H1 (cell line): ENCODE measurements at regions not wholly inside any gene's neighbourhood (a gene's known extent, or its start where the extent isn't known, plus 50 kb on each side); places are given as distances from the start of the nearest gene placed in this dataset.

Experiments
- CTCF ChIA-PET: fragments of 300-600 bp; sonication (Branson Sonifier 250); formaldehyde crosslinking; loops from one replicate; lab custom pipeline; 2021; ENCODE audit not compliant: partially characterized antibody; lab: Charles Lee
- POLR2A ChIA-PET: fragments of 300-600 bp; sonication (Branson Sonifier 250); formaldehyde crosslinking; loops from one replicate; lab custom pipeline; 2021; ENCODE audit warnings: inconsistent platforms; ENCODE audit not compliant: partially characterized antibody; lab: Charles Lee
- DNase-seq, 2 experiments: peaks; one replicate each; pipeline versions ENCODE4 v3.0.0 to v3.0.0-alpha.2; 2010 to 2022; ENCODE audit warnings: low spot score in 2 of 2, low read depth in 1 of 2, mixed read lengths in 1 of 2
- FAIRE-seq: peaks from 2 replicates; lab custom pipeline; 2011; peaks lifted over from hg19 to GRCh38; lab: Jason Lieb, UNC
- H2AFZ ChIP-seq: 2 replicates; pipeline ENCODE4 v1.8.1; 2012; ENCODE audit warnings: low read length, inconsistent platforms
- H2AK5ac ChIP-seq: 2 replicates; pipeline ENCODE4 v1.6.1; 2013; ENCODE audit warnings: low read depth, low read length
- H2BK120ac ChIP-seq: replicated peaks from 2 replicates; pipeline ENCODE3; 2013; ENCODE audit warnings: low read depth, low read length, inconsistent platforms
- H2BK12ac ChIP-seq: 2 replicates; pipeline ENCODE4 v1.6.1; 2013; ENCODE audit warnings: low read depth, low read length
- H2BK15ac ChIP-seq: 2 replicates; pipeline ENCODE4 v1.6.1; 2013; ENCODE audit warnings: low read length
- H2BK20ac ChIP-seq: 2 replicates; pipeline ENCODE4 v1.6.1; 2013; ENCODE audit warnings: low read length
- H2BK5ac ChIP-seq: 2 replicates; pipeline ENCODE4 v1.6.1; 2013; ENCODE audit warnings: low read depth, low read length
- H3K14ac ChIP-seq: 2 replicates; pipeline ENCODE4 v1.6.1; 2013; ENCODE audit warnings: inconsistent platforms; ENCODE audit not compliant: insufficient read length
- H3K18ac ChIP-seq: 2 replicates; pipeline ENCODE4 v1.6.1; 2013; ENCODE audit warnings: low read length; ENCODE audit errors: extremely low read depth
- H3K23ac ChIP-seq: 2 replicates; pipeline ENCODE4 v1.6.1; 2013; ENCODE audit warnings: inconsistent platforms; ENCODE audit not compliant: insufficient read length
- H3K23me2 ChIP-seq: 2 replicates; pipeline ENCODE4 v1.6.1; 2013; ENCODE audit warnings: low read depth, low read length
- H3K27ac ChIP-seq: 2 replicates; pipeline ENCODE4 v1.6.1; 2011; ENCODE audit warnings: low read depth, low read length, inconsistent platforms
- H3K27me3 ChIP-seq, 4 experiments: replicated peaks in 1 of 4; 1 replicate in 1 of 4; 2 replicates in 3 of 4; pipeline versions ENCODE4 v1.6.1 to v1.8.1; 2011 to 2013; ENCODE audit warnings: low read length in 3 of 4, mild to moderate bottlenecking in 3 of 4, inconsistent platforms in 2 of 4, mixed read lengths in 2 of 4, moderate library complexity in 1 of 4; ENCODE audit not compliant: control insufficient read depth in 3 of 4, insufficient read depth in 3 of 4; ENCODE audit errors: extremely low read depth in 1 of 4
- H3K36me3 ChIP-seq, 4 experiments: 2 replicates each; pipeline versions ENCODE4 v1.6.1 to v1.8.1; 2011 to 2013; ENCODE audit warnings: mild to moderate bottlenecking in 4 of 4, low read length in 3 of 4, moderate library complexity in 2 of 4, control low read depth in 1 of 4, inconsistent platforms in 1 of 4; ENCODE audit not compliant: insufficient read depth in 4 of 4, control insufficient read depth in 2 of 4
- H3K4ac ChIP-seq: replicated peaks from 2 replicates; pipeline ENCODE3; 2013; ENCODE audit warnings: low read length, low read depth, mixed read lengths, inconsistent platforms; ENCODE audit not compliant: insufficient read length
- H3K4me1 ChIP-seq, 4 experiments: replicated peaks in 1 of 4; 1 replicate in 1 of 4; 2 replicates in 3 of 4; pipeline versions ENCODE4 v1.6.1 to v1.8.1; 2011 to 2013; ENCODE audit warnings: low read length in 3 of 4, inconsistent platforms in 2 of 4, mixed read lengths in 1 of 4; ENCODE audit not compliant: insufficient read depth in 4 of 4, control insufficient read depth in 3 of 4
- H3K4me2 ChIP-seq, 2 experiments: 2 replicates each; pipeline versions ENCODE4 v1.6.1 to v1.8.1; 2011 to 2013; ENCODE audit warnings: low read depth in 2 of 2, low read length in 2 of 2, control low read depth in 1 of 2, inconsistent platforms in 1 of 2, mild to moderate bottlenecking in 1 of 2; ENCODE audit not compliant: insufficient read depth in 1 of 2
- H3K4me3 ChIP-seq, 4 experiments: fragments of 200-600, 300-600 bp in 1 of 4; sonication (generic), shearing (Covaris generic), sonication (Bioruptor Twin) in 1 of 4; 2 replicates each; pipeline versions ENCODE4 v1.5.1 to v1.8.1; 2011 to 2016; ENCODE audit warnings: low read length in 4 of 4, low read depth in 3 of 4, control low read depth in 2 of 4, inconsistent platforms in 2 of 4, mild to moderate bottlenecking in 2 of 4, mixed read lengths in 1 of 4, moderate library complexity in 1 of 4; ENCODE audit not compliant: insufficient read depth in 2 of 4; ENCODE audit errors: extremely low read depth in 1 of 4
- H3K56ac ChIP-seq: replicated peaks from 2 replicates; pipeline ENCODE3; 2013; ENCODE audit warnings: low read depth, mild to moderate bottlenecking, mixed read lengths, low read length, inconsistent platforms; ENCODE audit not compliant: insufficient read length
- H3K79me1 ChIP-seq: 2 replicates; pipeline ENCODE4 v1.6.1; 2013; ENCODE audit warnings: low read depth, low read length, control low read depth
- H3K79me2 ChIP-seq, 2 experiments: 2 replicates each; pipeline versions ENCODE4 v1.6.1 to v1.8.1; 2012 to 2013; ENCODE audit warnings: low read length in 2 of 2, mild to moderate bottlenecking in 2 of 2, inconsistent platforms in 1 of 2; ENCODE audit not compliant: insufficient read depth in 2 of 2, control insufficient read depth in 1 of 2
- H3K9ac ChIP-seq, 4 experiments: replicated peaks in 1 of 4; 1 replicate in 1 of 4; 2 replicates in 3 of 4; pipeline versions ENCODE4 v1.6.1 to v1.8.1; 2011 to 2013; ENCODE audit warnings: low read depth in 3 of 4, low read length in 3 of 4, control low read depth in 2 of 4, mild to moderate bottlenecking in 2 of 4, moderate library complexity in 2 of 4, inconsistent platforms in 1 of 4; ENCODE audit errors: extremely low read depth in 1 of 4
- H3K9me3 ChIP-seq, 2 experiments: 2 replicates each; pipeline versions ENCODE4 v1.6.1 to v1.8.1; 2012 to 2013; ENCODE audit warnings: mild to moderate bottlenecking in 2 of 2, moderate library complexity in 2 of 2, control low read depth in 1 of 2, inconsistent platforms in 1 of 2, low read depth in 1 of 2, low read length in 1 of 2, mixed read lengths in 1 of 2; ENCODE audit not compliant: insufficient read depth in 2 of 2
- H4K20me1 ChIP-seq, 2 experiments: replicated peaks in 1 of 2; 2 replicates each; pipeline versions ENCODE3 to v1.8.1; 2011 to 2013; ENCODE audit warnings: inconsistent platforms in 2 of 2, low read length in 2 of 2, mild to moderate bottlenecking in 1 of 2; ENCODE audit not compliant: insufficient read depth in 2 of 2, control insufficient read depth in 1 of 2
- H4K5ac ChIP-seq: 2 replicates; pipeline ENCODE4 v1.6.1; 2013; ENCODE audit warnings: low read length, low read depth, mixed read lengths, inconsistent platforms; ENCODE audit not compliant: insufficient read length
- H4K8ac ChIP-seq: 2 replicates; pipeline ENCODE4 v1.8.0; 2013; ENCODE audit warnings: mild to moderate bottlenecking, moderate library complexity, low read length, inconsistent platforms; ENCODE audit not compliant: insufficient read depth; ENCODE audit errors: extremely low read depth
- H4K91ac ChIP-seq: replicated peaks from 2 replicates; pipeline ENCODE3; 2013; ENCODE audit warnings: low read length, mixed read lengths, inconsistent platforms; ENCODE audit not compliant: insufficient read length
- CEBPB ChIP-seq: IDR thresholded peaks from 2 replicates; pipeline ENCODE4 v1.6.1; 2012; ENCODE audit warnings: low read depth, low read length
- KDM4A ChIP-seq: IDR thresholded peaks from one replicate; pipeline ENCODE4 v1.7.1; 2012; ENCODE audit warnings: low read depth, mild to moderate bottlenecking, moderate library complexity, low read length, inconsistent platforms; ENCODE audit not compliant: severe bottlenecking
- KDM5A ChIP-seq: fragments of 200-600 bp; IDR thresholded peaks from 2 replicates; pipeline ENCODE4 v1.7.1; 2012; ENCODE audit warnings: mild to moderate bottlenecking, low read length, inconsistent platforms, mixed read lengths
- MAFK ChIP-seq: IDR thresholded peaks from 2 replicates; pipeline ENCODE4 v1.6.1; 2012; ENCODE audit warnings: low read depth, mild to moderate bottlenecking, improper control_type of control experiment, low read length
- RBBP5 ChIP-seq: IDR thresholded peaks from 2 replicates; pipeline ENCODE4 v1.7.1; 2012; ENCODE audit warnings: low read depth, mild to moderate bottlenecking, inconsistent platforms, low read length, moderate library complexity, borderline replicate concordance
- RFX5 ChIP-seq: IDR thresholded peaks from 2 replicates; pipeline ENCODE4 v1.6.1; 2011; ENCODE audit warnings: low read depth, low read length, improper control_type of control experiment, borderline replicate concordance
- SIRT6 ChIP-seq: IDR thresholded peaks from one replicate; pipeline ENCODE4 v1.7.1; 2012; ENCODE audit warnings: low read length, inconsistent platforms
- SP2 ChIP-seq: IDR thresholded peaks from 2 replicates; pipeline ENCODE4 v1.6.1; 2012; ENCODE audit warnings: mild to moderate bottlenecking, low read length, inconsistent platforms
- SRF ChIP-seq: IDR thresholded peaks from 2 replicates; pipeline ENCODE4 v1.6.1; 2011; ENCODE audit warnings: mild to moderate bottlenecking, low read depth, low read length, moderate library complexity
- SUZ12 ChIP-seq: fragments of 200-600 bp; sonication (generic); IDR thresholded peaks from 2 replicates; pipeline ENCODE4 v1.6.1; 2012; ENCODE audit warnings: mild to moderate bottlenecking, inconsistent platforms, low read length, moderate library complexity, mixed read lengths
- TBP ChIP-seq: IDR thresholded peaks from 2 replicates; pipeline ENCODE4 v1.6.1; 2011; ENCODE audit warnings: low read depth, low read length, improper control_type of control experiment
- TEAD4 ChIP-seq: IDR thresholded peaks from 2 replicates; pipeline ENCODE4 v1.6.1; 2012; ENCODE audit warnings: low read depth, low read length, inconsistent platforms, mixed read lengths
- WGBS, 2 experiments: shearing (Covaris generic) in 1 of 2; methylation state at CpG; one replicate each; pipeline versions ENCODE4 v1.1.6 to v1.1.7; 2013 to 2015; ENCODE audit warnings: low lambda C conversion rate in 2 of 2, mixed read lengths in 2 of 2, inconsistent platforms in 1 of 2, low coverage in 1 of 2, missing lambda C conversion rate in 1 of 2; ENCODE audit not compliant: insufficient replicate concordance in 2 of 2, insufficient coverage in 1 of 2, insufficient read length in 1 of 2; ENCODE audit errors: extremely low coverage in 1 of 2, missing lambda C conversion rate in 1 of 2; 5-methylcytosine and 5-hydroxymethylcytosine counted together
- TF ChIP-seq, protein P1 (sequence below): IDR thresholded peaks from 2 replicates; pipeline ENCODE4 v1.6.1; 2011; ENCODE audit warnings: low read depth, mild to moderate bottlenecking, low read length; ENCODE audit not compliant: insufficient read depth

DNA sequence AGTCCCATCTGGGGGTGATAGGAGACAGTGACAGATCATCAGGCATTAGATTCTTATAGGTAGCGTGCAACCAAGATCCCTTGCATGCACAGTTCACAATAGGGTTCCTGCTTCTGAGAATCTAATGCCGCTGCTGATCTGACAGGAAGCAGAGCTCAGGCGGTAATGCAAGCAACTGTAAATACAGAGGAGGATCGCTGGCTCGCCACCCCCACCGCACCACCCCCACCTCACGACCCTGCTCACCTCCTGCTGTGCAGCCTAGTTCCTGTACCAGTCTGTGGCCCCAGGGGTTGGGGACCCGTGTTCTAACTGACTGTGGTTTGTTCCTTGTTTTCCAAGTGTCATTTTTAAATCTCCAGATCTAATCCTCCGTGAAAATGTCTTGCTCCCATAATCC, 89.0 kb upstream of the MAPK10 start:
- peaks cover 4 to 20% (median 19%) of the 10 kb centered on the region in 4 experiments; a peak in 6 of 7 replicates for H3K4me1 ChIP-seq
- H3K18ac ChIP-seq = peak overlapping the region; percentile 25
- H2BK20ac ChIP-seq = 0 out of 2 replicates have a peak overlapping the region, but pooled peaks have one; percentile 52
- no peaks in the 10 kb centered on the region for H3K23me2 ChIP-seq
- no peak overlapping the region for H2AK5ac ChIP-seq
- FAIRE-seq (no peak), DNase-seq (no peak)
- peaks cover 0 to 7% (median 1%) of the 10 kb centered on the region in 4 experiments; a peak in 1 of 8 replicates for H3K36me3 ChIP-seq
- H3K56ac ChIP-seq = no peak overlapping the region
- H2BK12ac ChIP-seq = no peak overlapping the region; the same call in 1 of the 2 replicates
- no peaks in the 10 kb centered on the region for H3K79me2 ChIP-seq
- no peak overlapping the region for H2AFZ ChIP-seq
- ChIA-PET POLR2A (interaction anchor here (0.6 kb wide), 1 partner anchor 1682 kb away, joined by 5 read pairs; no protein-coding TSS in a partner anchor), CTCF (interaction anchor here (1.2 kb wide), 1 partner anchor 652 kb away, joined by 4 read pairs; no protein-coding TSS in a partner anchor)
- no peak overlapping the region for H3K14ac ChIP-seq
- no peak overlapping the region for H2BK15ac ChIP-seq
- no peaks in the 10 kb centered on the region for H3K27me3 ChIP-seq
- H3K79me1 ChIP-seq = no peaks in the 10 kb centered on the region
- H3K9ac ChIP-seq = no peak overlapping the region
- H3K4me3 ChIP-seq = no peak overlapping the region
- no peak overlapping the region for H3K4me2 ChIP-seq
- H2BK5ac ChIP-seq = peak overlapping the region; percentile 31; the same call in 1 of the 2 replicates
- 87% methylated on average over 9 of the region's 9 CpGs; no CpG with 5 or more reads in 1 of the 2 experiments for WGBS, 2 experiments
- H3K9me3 ChIP-seq = peaks cover 3 to 8% of the 10 kb centered on the region in 2 experiments; a peak in 3 of 4 replicates
- H3K4ac ChIP-seq = no peak overlapping the region
- no peak overlapping the region for H4K8ac ChIP-seq
- no peak overlapping the region for H3K27ac ChIP-seq
- no peak overlapping the region for H4K5ac ChIP-seq
- peak overlapping the region; percentile 81 for H2BK120ac ChIP-seq
- H4K20me1 ChIP-seq = no peaks in the 10 kb centered on the region
- no peak overlapping the region for H3K23ac ChIP-seq
- no peak overlapping the region for H4K91ac ChIP-seq
- TF ChIP-seq TBP (no peak), SUZ12 (no peak), SP2 (no peak), SIRT6 (no peak), CEBPB (no peak), SRF (no peak), KDM4A (no peak), TEAD4 (no peak), RFX5 (no peak), MAFK (no peak), RBBP5 (no peak), KDM5A (no peak)
- TF ChIP-seq, protein P1, sequence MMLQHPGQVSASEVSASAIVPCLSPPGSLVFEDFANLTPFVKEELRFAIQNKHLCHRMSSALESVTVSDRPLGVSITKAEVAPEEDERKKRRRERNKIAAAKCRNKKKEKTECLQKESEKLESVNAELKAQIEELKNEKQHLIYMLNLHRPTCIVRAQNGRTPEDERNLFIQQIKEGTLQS = no peak
